Endometrium (tissue), 2 donors: ENCODE measurements at regions not wholly inside any gene's neighbourhood (a gene's known extent, or its start where the extent isn't known, plus 50 kb on each side); places are given as distances from the start of the nearest gene placed in this dataset.
"Not testable (repeated sequence)": the region's sequence is repeated elsewhere in the genome, so short reads cannot be mapped to it uniquely, and the experiment has no call there.

Experiments used
- FAIRE-seq: peaks from 2 replicates; lab custom pipeline; 2012; peaks lifted over from hg19 to GRCh38; lab: Jason Lieb, UNC
- donor health status: control.
- donor health status: control.

DNA sequence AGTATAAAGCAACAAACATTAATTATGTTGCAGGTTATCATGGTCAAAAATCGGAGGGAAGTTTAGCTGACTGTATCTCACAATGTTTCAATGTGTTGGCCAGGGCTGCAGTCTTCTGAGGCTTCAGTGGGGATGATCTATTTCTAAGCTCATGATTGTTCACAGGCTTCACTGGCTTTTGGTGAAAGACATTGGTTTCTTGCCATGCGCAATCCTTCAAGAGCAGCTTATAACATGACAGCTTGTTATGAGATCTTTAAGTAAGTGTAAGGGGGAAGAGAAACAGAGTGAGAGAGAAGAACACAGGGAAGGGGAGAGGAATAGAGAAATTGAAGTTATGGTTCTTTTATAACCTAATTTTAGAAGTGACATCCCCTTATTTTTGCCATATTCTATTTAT lies 385.9 kb upstream of the CHD1 start:
- FAIRE-seq: no peak

DNA sequence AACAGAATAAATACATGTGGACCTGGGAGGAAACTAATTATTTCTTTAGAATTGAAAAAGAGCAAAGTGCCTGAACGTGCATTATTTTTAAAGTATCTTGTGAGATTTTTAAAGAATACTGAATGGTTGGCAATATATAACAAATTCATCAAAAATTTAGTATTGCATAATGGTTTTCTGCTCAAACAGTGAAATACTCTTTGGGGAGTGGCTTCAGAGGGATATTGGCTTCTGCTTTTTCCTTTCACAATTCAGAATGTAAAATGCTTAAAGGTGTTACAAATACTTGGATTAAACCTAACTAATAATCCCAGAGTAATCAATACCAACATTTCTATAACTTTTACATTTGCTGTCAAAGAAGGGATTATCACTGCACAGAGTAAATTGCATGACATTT lies 379.3 kb upstream of the CHD1 start:
- FAIRE-seq: no peak

DNA sequence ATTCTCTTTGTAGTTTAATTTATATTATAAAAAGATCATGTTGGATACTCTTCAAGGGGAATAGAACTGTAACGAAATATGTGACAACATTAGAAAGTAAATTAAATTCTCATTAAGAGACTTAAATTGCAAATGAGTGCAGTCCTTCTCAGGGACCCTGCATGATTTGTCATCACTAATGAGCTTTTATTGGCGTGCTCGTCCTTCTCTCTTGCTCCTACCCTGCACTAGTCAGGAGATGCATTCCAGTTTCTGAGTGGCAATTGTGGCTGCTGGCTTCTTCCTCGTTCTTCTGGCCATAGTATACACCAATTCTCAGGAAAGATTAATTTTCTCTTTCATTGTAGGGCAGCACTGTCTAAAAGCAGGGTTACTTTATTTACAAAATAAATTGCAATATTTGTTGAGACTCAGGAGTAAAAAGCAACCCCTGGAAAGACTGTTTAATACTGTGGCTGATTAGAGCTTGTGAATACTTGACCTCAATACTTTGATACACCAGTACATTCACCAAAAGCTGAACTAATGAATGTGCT lies 376.3 kb upstream of the CHD1 start:
- FAIRE-seq: no peak

DNA sequence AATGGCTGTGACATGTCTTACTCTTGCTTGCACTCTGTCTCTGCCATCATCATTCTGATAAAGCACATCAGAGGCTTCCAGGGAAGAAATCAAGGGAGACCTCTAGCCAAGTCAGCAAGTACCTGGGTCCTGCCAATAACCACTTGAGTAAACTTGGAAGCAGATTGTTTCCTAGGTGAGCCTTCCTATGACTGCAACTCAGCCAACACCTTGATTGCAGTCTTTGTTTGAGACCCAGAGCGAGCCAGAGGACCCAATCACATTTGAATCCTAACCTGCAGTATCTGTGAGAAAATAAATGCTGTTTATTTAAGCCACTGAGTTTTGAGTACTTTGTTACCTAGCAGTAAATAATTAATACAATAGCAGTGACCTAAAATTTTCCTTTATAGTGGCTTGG lies 356.8 kb upstream of the CHD1 start:
- no peak for FAIRE-seq

DNA sequence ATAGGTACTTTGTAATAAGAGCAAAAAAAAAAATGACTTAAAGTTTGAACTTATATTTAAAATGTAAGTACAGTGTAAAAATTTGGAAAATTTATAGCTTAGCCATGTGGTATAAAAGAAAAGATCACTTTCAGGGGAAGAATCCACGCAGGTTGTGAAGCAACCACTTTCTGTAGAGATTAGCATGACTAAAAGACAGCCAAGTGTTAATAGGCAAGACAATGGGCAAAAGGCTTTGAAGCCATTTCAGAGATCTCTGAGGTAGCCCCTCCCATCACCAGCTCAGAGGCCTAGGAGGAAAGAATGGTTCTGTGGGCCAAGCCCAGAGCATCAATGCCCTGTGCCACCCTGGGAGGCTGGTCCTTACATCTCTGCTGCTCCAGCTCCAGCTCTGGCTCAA lies 346.3 kb upstream of the CHD1 start:
- FAIRE-seq: no peak

DNA sequence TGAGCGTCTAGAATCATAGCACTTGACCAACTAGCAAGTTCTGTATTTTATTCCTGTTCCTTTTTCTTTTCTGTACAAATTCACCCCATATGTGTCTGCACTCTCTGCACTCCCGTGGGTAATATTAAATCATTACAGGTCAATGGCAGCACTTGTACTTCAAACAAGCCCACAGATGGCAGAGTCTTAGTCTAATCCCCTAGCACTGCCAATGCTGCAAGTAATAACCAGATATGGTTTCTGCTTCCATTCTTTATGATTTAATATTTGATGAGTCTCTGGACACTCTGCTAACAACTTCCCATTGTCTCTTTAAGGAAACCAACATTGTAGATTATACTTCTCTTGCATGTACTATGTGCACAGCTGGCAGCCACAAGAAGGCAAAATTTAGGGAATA lies 343.8 kb upstream of the CHD1 start:
- no peak for FAIRE-seq

DNA sequence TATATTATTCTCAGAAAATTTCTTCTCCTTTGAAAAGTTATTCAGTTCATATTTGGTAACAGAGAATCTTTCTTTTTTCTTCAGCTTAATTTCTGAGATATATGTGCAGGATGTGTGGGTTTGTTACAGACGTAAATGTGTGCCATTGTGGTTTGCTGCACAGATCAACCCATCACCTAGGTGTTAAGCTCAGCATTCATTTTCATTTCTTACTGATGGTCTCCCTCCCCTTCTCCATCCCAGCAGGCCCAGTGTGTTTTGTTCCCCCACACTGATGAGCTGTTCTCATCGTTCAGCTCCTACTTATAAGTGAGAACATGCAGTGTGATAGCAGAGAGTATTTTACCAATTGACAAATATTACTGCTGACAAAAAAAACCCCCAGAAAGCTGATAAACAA lies 330.0 kb upstream of the CHD1 start:
- no peak for FAIRE-seq

DNA sequence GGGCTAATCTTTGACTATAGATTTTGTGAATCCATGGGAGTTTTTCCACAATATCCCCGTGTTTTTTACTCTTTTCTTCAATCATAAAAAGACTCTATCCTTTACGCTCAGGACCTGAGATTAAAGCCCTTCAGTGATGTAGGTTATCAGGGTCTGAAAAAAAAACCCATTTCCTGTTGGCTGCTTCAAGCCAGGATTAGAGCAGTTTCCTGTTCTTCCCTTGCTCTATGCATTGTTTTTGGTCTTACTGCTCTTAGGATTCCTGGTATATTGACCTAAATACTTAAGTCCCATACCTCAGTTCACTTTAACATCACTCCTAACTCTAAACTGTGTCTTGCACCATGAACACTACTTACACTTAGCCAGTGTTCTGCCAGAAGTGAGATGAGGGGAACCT lies 319.3 kb upstream of the CHD1 start:
- no peak for FAIRE-seq

DNA sequence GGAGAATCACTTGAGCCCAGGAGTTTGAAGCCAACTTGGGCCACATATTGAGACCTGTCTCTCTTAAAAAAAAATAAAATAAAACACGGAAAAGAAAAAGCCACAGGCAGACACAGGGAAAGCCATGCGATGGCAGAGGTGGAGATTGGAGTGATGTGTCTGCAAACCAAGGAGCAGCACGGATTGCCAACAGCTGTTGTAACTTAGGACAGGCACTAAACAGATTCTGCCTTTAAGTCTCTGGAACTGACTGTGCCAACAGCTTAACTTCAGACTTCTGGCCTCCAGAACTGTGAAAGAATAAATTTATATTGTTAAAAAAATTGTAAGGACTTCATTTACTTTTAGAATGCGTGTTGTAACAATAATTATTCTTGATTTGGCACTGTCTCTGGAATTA lies 318.5 kb upstream of the CHD1 start:
- FAIRE-seq: no peak

DNA sequence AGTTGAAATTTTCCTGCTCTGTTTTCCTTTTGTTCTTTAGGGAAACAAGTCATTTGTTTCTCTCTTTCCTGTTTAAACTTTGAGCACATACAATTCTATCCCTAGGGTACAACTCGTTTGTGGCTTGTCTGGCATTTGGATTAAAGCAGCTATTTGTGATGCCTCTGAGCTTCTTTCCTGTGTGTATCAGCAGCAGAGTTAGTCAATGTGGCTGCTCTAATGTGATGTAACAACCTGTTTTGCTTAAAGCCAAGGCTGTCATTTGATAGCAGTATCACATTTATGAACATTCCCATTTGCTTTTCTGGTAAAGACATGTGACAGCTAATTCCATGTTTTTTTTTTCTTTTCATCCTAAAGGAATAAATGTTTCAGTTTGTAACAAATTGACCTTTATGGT lies 314.3 kb upstream of the CHD1 start:
- no peak for FAIRE-seq

DNA sequence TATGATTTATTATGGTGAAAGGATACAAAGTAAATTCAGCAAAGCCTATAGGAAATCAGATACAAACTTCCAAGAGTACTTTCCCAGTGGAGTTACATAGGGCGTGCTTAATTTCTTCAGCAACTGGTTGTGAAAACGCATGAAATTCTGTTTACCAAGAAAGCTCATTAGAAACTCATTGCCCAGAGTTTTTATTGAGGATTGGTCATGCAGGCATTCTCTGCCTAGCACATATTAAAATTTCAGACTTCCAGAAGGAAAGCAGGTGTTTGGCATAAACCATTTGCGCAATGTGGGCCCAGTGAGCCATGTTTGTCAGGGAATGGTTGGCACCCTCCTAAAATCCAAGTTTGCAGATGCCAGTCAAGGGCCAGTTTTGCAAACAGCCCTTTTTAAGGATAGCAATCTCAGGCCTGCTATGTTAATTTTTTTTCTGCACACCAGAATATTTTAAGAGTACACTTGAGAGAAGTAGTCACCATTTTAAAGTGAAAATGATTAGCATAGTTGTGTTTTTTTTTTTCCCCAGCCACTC lies 311.1 kb upstream of the CHD1 start:
- no peak for FAIRE-seq

DNA sequence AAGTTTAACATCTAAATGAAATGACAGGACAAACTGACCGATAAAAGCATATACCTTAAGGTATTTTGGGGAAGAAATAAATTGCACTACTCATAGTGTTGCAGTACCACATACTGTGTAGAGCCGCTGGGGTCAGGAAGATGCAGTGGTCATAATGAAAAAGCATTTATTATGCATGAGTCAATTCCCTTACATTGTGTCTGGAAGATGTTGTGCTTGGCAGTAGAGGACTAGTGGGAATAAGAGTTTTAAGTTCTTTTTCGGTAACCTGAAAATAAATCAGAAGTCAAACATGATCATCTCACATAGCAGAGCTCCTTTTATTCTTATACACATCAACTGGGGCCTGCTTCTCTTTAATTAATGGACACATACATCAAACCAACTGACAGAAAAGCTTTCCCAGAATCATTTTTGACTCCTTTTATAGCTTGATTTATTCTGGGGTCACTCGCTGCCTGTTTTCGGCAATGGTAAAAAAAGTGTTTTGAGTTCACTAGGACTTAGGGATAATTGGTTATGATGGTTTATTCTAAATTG lies 262.5 kb upstream of the CHD1 start:
- FAIRE-seq: no peak

DNA sequence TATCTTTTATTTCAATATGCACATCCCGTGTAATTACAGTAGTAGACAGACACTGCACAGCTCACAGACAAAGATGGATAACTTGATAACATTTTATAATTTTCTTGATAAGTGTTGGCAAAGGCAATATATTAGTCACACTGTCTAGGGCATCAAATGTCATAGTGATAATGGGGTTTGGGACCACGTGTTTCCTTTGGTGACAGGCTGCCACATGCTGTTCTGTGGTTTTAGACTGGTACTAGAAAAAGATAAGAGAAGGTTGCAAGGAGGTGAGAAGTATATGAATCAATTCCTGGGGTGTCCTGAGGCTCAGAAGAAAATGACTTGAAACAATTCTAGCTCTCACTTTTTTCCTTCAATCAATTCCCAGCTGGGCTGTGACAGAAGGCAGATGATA lies 258.8 kb upstream of the CHD1 start:
- FAIRE-seq: no peak

DNA sequence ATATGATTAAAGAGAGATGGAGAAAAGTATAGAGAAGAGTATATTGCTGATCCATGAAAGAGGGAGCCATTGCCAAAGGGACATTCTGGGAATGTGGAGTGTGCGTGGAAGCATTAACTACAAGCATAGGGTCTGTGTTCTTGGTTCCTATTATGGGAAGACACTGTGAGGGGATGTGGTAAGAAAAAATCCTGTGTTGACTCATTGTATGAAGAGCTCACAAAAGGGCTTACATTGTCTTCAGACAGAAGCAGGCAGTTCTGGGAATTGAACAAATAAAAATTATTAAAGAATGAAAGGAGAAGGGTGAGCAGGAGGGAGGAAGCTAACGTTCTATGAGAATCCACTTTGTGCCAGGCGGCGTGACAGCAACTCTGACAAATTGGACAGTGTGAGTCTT lies 250.4 kb upstream of the CHD1 start:
- no peak for FAIRE-seq

DNA sequence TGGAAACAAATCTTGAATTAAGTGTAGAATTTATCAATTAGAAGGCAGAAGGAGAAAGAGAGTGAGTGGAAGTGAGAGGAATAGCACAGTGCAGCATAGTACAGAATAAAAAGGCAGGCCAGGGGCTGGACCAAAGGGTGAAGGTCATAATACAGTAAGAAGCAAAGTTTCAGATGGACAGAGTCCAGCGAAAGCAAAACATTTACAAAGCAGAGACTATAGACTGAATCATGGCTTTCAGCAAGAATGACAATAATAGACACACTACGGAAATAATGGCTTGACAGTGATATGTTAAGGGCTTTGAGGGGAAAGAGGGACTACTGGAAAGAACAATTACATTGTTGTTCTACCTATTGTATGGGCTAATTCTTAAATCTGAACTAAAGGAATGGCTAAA lies 249.0 kb upstream of the CHD1 start:
- no peak for FAIRE-seq

DNA sequence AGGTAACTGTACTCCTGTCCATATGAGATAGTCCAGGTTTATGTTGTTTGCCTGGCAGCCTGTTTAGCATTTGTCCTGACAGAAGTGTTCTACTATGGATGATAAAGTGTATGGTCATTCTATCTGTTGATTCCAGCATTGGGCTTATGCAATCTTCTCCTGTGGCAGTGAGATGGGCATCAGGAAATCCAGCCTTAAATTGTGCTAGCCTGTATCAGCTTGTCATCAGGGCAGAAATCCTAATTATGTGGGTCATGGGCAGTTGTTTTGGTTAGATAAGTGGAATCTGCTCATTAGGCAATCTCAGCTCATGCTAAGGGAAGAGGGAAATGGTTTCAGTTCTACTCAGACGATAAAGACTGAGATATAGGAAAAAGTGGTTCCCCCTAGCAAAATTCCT lies 247.4 kb upstream of the CHD1 start:
- no peak for FAIRE-seq

DNA sequence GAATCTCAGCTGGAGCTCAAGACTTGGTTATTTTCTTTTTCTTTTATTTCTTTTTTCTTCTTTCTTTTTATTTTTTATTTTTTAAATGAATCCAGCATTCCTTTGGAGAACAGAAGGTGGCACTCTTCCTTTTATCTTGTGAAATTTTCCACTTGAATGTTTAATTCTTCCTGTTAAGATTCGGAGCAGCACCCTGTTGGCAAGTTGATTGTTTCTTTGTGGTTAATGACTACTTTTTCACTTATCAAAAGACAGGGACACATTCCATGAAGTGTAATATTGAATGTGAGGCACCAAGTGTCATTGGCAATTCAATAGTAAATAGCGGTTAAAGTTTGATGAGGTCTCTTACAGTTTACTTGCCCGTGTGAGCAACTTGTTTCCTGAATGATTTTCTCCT lies 240.5 kb upstream of the CHD1 start:
- FAIRE-seq: no peak

DNA sequence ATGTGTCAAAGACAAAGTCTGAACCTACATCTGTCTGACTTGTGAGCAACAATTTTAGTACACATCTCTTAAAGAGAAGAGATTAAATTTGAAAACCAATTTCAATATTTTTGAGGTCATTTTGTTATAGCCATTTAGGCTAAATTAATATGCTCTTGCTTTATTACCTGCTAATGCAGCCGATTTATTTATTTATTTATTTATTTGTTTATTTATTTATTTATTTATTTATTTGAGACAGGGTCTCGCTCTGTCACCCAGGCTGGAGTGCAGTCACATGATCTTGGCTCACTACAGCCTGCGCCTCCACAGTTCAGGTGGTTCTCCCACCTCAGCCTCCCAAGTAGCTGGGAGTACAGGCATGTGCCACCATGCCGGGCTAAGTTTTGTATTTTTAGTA lies 232.7 kb upstream of the CHD1 start:
- FAIRE-seq: not testable (repeated sequence)

DNA sequence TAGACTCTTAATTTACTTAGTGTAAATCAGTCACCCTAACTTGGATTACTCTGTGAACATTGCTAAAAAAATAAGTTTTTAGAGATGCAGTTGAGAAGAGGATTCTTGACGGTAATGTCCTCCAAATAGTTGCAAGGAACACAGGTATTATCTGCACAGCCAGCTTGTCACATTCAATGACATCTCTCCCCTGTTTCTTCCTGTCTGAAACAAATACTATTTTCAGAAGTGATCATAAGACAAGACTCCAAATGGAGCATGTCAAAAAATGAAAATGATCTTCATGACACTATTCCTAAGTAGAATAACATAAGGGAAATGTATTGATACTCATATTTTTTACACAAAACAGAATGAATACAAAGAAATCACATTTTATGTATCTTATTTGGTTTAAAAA lies 227.9 kb upstream of the CHD1 start:
- FAIRE-seq: no peak

DNA sequence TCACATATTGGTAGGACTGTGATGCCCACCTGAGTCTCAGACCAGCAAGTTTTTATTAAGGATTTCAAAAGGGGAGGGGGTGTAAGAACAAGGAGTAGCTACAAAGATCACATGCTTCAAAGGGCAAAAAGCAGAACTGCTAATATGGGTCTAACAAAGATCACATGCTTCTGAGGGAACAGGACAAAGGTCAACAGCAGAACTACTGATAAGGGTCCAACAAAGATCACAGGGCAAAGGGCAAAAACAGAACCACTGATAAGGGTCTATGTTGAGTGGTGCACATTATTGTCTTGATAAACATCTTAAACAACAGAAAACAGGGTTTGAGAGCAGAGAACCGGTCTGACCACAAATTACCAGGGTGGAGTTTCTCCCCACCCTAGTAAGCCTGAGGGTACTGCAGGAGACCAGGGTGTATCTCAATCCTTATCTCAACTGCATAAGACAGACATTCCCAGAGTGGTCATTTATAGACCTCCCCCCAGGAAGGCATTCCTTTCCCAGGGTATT lies 214.5 kb upstream of the CHD1 start:
- FAIRE-seq: not testable (repeated sequence)

DNA sequence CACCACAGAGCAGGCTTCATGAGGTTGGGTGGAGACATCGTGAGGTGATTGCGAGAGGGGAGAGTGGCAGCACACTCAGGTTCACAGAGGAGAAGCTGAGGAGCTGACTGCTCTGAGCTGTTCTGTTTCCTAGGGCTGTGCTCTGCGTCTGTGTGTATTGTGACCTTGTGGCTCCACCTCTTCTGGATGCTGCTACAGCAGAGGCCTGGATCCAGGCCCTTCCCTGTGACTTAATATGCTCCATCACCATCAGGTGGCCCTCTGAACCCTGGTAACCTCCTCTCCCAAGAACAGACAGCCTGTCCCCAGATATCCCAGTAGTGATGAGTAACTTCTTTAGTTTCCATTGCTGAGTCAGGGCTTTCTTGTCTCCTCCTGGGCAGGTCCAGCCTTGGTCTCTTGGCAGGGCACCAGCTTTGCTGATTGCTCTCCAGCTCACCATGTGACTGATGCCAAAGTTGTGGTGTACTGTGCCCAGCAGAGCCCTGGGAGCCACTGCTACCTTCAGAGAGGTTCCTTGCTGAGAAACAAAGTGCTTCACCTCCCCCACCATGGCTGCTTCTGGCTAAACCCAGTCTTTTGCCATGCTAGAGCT lies 212.8 kb upstream of the CHD1 start:
- FAIRE-seq: no peak

DNA sequence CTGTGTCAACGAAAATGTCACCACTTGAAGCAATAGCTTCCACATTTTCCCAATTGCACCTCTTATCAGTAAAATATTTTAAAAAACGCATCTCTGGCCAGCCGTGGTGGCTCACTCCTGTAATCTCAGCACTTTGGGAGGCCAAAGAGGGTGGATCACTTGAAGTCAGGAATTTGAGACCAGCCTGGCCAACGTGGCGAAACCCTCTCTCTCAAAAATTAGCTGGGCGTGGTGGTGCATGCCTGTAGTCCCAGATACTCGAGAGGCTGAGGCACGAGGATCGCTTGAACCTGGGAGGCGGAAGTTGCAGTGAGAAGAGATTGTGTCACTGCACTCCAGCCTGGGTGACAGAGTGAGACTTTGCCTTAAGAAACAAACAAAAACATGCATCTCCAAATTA lies 210.1 kb upstream of the CHD1 start:
- no peak for FAIRE-seq

DNA sequence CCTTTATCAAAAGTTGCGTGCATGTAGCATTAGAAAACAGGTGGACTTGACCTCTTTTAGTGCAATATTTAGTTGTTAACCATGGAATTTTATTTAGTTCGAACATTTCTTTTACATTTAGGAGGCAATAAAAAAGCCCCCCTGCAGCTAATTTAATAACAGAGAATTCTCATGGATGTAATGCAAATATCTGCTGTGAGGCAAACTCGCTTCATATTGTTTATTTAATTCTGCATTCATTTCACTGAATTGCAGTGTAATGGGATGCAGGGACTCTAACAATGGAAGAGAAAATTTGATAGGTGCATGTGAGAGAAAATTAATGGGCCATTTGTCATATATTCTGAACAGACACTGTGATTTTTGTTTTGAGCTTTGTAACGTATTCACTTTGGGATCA lies 205.1 kb upstream of the CHD1 start:
- FAIRE-seq: no peak
